Esophagus (tissue), 2 donors: ENCODE measurements at regions not wholly inside any gene's neighbourhood (a gene's known extent, or its start where the extent isn't known, plus 50 kb on each side); places are given as distances from the start of the nearest gene placed in this dataset.
"Not testable (repeated sequence)": the region's sequence is repeated elsewhere in the genome, so short reads cannot be mapped to it uniquely, and the experiment has no call there.

ENCODE experiments used
- H3K27ac ChIP-seq, 2 donors: one replicate each; pipeline ENCODE4 v1.5.1; 2013; ENCODE audit warnings: low read depth in 2 of 2, mild to moderate bottlenecking in 2 of 2, inconsistent platforms in 1 of 2, low read length in 1 of 2, moderate library complexity in 1 of 2
- H3K27me3 ChIP-seq, 2 donors: one replicate each; pipeline ENCODE4 v1.6.1; 2013; ENCODE audit warnings: low read length in 2 of 2, control low read depth in 1 of 2, mild to moderate bottlenecking in 1 of 2; ENCODE audit not compliant: insufficient read depth in 2 of 2, control insufficient read depth in 1 of 2
- H3K36me3 ChIP-seq, 2 donors: one replicate each; pipeline ENCODE4 v1.6.1; 2013; ENCODE audit warnings: low read length in 1 of 2; ENCODE audit not compliant: control insufficient read depth in 2 of 2, insufficient read depth in 2 of 2
- H3K4me1 ChIP-seq, 2 donors: one replicate each; pipeline ENCODE4 v1.6.1; 2013; ENCODE audit warnings: low read length in 1 of 2; ENCODE audit not compliant: control insufficient read depth in 2 of 2, insufficient read depth in 2 of 2
- H3K4me3 ChIP-seq, 2 donors: one replicate each; pipeline ENCODE4 v1.5.1; 2013; ENCODE audit warnings: low read length in 2 of 2, mild to moderate bottlenecking in 2 of 2, low read depth in 1 of 2, moderate library complexity in 1 of 2
- H3K9me3 ChIP-seq, 2 donors: one replicate each; pipeline ENCODE4 v1.6.1; 2013; ENCODE audit warnings: mild to moderate bottlenecking in 2 of 2, low read depth in 1 of 2, low read length in 1 of 2, moderate library complexity in 1 of 2; ENCODE audit not compliant: control insufficient read depth in 2 of 2, insufficient read depth in 1 of 2
- WGBS, 2 donors: extraction: QIAGEN DNeasy Blood & Tissue Kit; methylation state at CpG; one replicate each; pipeline ENCODE4 v1.1.7; 2013; 5-methylcytosine and 5-hydroxymethylcytosine counted together
- donor health status: healthy with polysubstance abuse.
- donor health status: Bipolar disorder and iron deficiency.

GRCh38 chr18:57942493-57942892 is 101.5 kb upstream of the NEDD4L start:
- Histone ChIP-seq H3K4me3 (no peak overlapping the region), H3K9me3 (no peaks in the 10 kb centered on the region), H3K36me3 (no peaks in the 10 kb centered on the region), H3K4me1 (no peaks in the 10 kb centered on the region), H3K27me3 (no peaks in the 10 kb centered on the region), H3K27ac (peak overlapping the region; percentile 34 to 64)
- WGBS, 2 donors, result 51 to 78% methylated on average over 1 of the region's 1 CpG

- no peaks in the 10 kb centered on the region for H3K4me1 ChIP-seq
- peak overlapping the region; percentile 34 to 64 for H3K27ac ChIP-seq
- H3K27me3 ChIP-seq, result no peaks in the 10 kb centered on the region
- no peak overlapping the region for H3K4me3 ChIP-seq
- WGBS, 2 donors, result 57 to 77% methylated on average over 9 of the region's 9 CpGs
- no peaks in the 10 kb centered on the region for H3K36me3 ChIP-seq
- no peaks in the 10 kb centered on the region for H3K9me3 ChIP-seq
Measured at GRCh38 chr18:57941841-57942489, 102.1 kb upstream of the NEDD4L start.

GRCh38 chr18:57940166-57940660 is 103.8 kb upstream of the NEDD4L start:
- Histone ChIP-seq H3K36me3 (no peaks in the 10 kb centered on the region), H3K4me1 (no peaks in the 10 kb centered on the region), H3K4me3 (no peak overlapping the region), H3K27ac (no peak overlapping the region), H3K9me3 (no peaks in the 10 kb centered on the region), H3K27me3 (no peaks in the 10 kb centered on the region)
- WGBS, 2 donors, result 68 to 77% methylated on average over 5 of the region's 5 CpGs

GRCh38 chr18:57934375-57934774 is 109.7 kb upstream of the NEDD4L start:
- H3K9me3 ChIP-seq, H3K27ac ChIP-seq, H3K36me3 ChIP-seq, H3K27me3 ChIP-seq, H3K4me3 ChIP-seq, H3K4me1 ChIP-seq: not testable (repeated sequence)

- Histone ChIP-seq H3K4me3 (no peak overlapping the region), H3K27me3 (no peaks in the 10 kb centered on the region), H3K4me1 (no peaks in the 10 kb centered on the region), H3K36me3 (no peaks in the 10 kb centered on the region), H3K27ac (no peak overlapping the region), H3K9me3 (no peaks in the 10 kb centered on the region)
- 20 to 23% methylated on average over 1 of the region's 1 CpG for WGBS, 2 donors
Measured at GRCh38 chr18:57931038-57931437, 113.0 kb upstream of the NEDD4L start.

- no peak overlapping the region for H3K4me3 ChIP-seq
- H3K9me3 ChIP-seq, result no peaks in the 10 kb centered on the region
- 44 to 47% methylated on average over 6 of the region's 6 CpGs for WGBS, 2 donors
Measured at GRCh38 chr18:57930476-57930875, 113.5 kb upstream of the NEDD4L start.

GRCh38 chr18:57929922-57930321 is 114.1 kb upstream of the NEDD4L start:
- H3K27me3 ChIP-seq, result no peaks in the 10 kb centered on the region
- H3K4me3 ChIP-seq, result no peak overlapping the region
- WGBS, 2 donors, result 85 to 90% methylated on average over 4 of the region's 4 CpGs
- no peaks in the 10 kb centered on the region for H3K9me3 ChIP-seq
- H3K27ac ChIP-seq, result no peak overlapping the region
- no peaks in the 10 kb centered on the region for H3K36me3 ChIP-seq
- no peaks in the 10 kb centered on the region for H3K4me1 ChIP-seq

More at GRCh38 chr18:57930476-57930875, 113.5 kb upstream of the NEDD4L start:
- no peak overlapping the region for H3K27ac ChIP-seq
- no peaks in the 10 kb centered on the region for H3K4me1 ChIP-seq
- no peaks in the 10 kb centered on the region for H3K27me3 ChIP-seq
- no peaks in the 10 kb centered on the region for H3K36me3 ChIP-seq

- Histone ChIP-seq H3K27me3 (no peaks in the 10 kb centered on the region), H3K4me1 (no peaks in the 10 kb centered on the region), H3K4me3 (no peak overlapping the region), H3K9me3 (no peaks in the 10 kb centered on the region), H3K27ac (no peak overlapping the region), H3K36me3 (no peaks in the 10 kb centered on the region)
- 80 to 86% methylated on average over 5 of the region's 5 CpGs for WGBS, 2 donors
Measured at GRCh38 chr18:57928466-57928865, 115.6 kb upstream of the NEDD4L start.

- H3K9me3 ChIP-seq, result no peaks in the 10 kb centered on the region
- no peak overlapping the region for H3K4me3 ChIP-seq
- WGBS, 2 donors, result 88 to 91% methylated on average over 2 of the region's 2 CpGs
- no peaks in the 10 kb centered on the region for H3K36me3 ChIP-seq
- H3K27me3 ChIP-seq, result no peaks in the 10 kb centered on the region
- no peak overlapping the region for H3K27ac ChIP-seq
- H3K4me1 ChIP-seq, result no peaks in the 10 kb centered on the region
Measured at GRCh38 chr18:57927511-57927910, 116.5 kb upstream of the NEDD4L start.

GRCh38 chr18:57925706-57926105 is 118.3 kb upstream of the NEDD4L start:
- peak overlapping the region; percentile 14 to 44 for H3K27ac ChIP-seq
- 47 to 55% methylated on average over 1 of the region's 1 CpG for WGBS, 2 donors

More at GRCh38 chr18:57925706-57926105, 118.3 kb upstream of the NEDD4L start:
- Histone ChIP-seq H3K4me3 (no peak overlapping the region), H3K27me3 (no peaks in the 10 kb centered on the region), H3K4me1 (no peaks in the 10 kb centered on the region), H3K9me3 (no peaks in the 10 kb centered on the region), H3K36me3 (no peaks in the 10 kb centered on the region)
